ENCODE measurements at regions not wholly inside any gene's neighbourhood (a gene's known extent, or its start where the extent isn't known, plus 50 kb on each side); places are given as distances from the start of the nearest gene placed in this dataset.

- TF ChIP-seq CTCF (IDR thresholded peaks at IDR 0.05) (no peak), POLR2A (IDR thresholded peaks at IDR 0.05) (no peak), EP300 (IDR thresholded peaks at IDR 0.05) (no peak)
These were observed 110.4 kb downstream of the SLC30A10 start for GRCh38 chr1:219817914-219818313.

Measured in gastroesophageal sphincter (tissue), 3 donors.